Common myeloid progenitor, CD34-positive (primary cell): ENCODE measurements at regions not wholly inside any gene's neighbourhood (a gene's known extent, or its start where the extent isn't known, plus 50 kb on each side); places are given as distances from the start of the nearest gene placed in this dataset.

Experiments
- CTCF ChIA-PET: fragments of 350-600 bp; sonication (Branson Sonifier 250); formaldehyde crosslinking; loops from one replicate; lab custom pipeline; 2021; ENCODE audit warnings: antibody characterized with exemption; lab: Charles Lee
- POLR2A ChIA-PET: fragments of 350-600 bp; sonication (Branson Sonifier 250); formaldehyde crosslinking; loops from one replicate; lab custom pipeline; 2021; ENCODE audit warnings: antibody characterized with exemption; lab: Charles Lee
- DNase-seq, 3 donors: peaks; one replicate each; pipeline versions ENCODE4 v3.0.0 to v3.0.0-alpha.2; 2013
- H3K27ac ChIP-seq, 2 experiments: 1 replicate in 1 of 2; 2 replicates in 1 of 2; pipeline ENCODE4 v1.7.0; 2013; ENCODE audit warnings: inconsistent platforms in 2 of 2, low read length in 2 of 2, mild to moderate bottlenecking in 2 of 2, low read depth in 1 of 2, moderate library complexity in 1 of 2; ENCODE audit not compliant: severe bottlenecking in 2 of 2, insufficient read depth in 1 of 2, poor library complexity in 1 of 2
- H3K27me3 ChIP-seq, 5 experiments: replicated peaks in 2 of 5; 1 replicate in 3 of 5; 2 replicates in 2 of 5; pipeline versions ENCODE4 v1.6.1 to v1.7.0; 2013; ENCODE audit warnings: low read length in 4 of 5, mild to moderate bottlenecking in 2 of 5, moderate library complexity in 2 of 5, inconsistent platforms in 1 of 5; ENCODE audit not compliant: insufficient read depth in 5 of 5, control insufficient read depth in 4 of 5
- H3K36me3 ChIP-seq, 4 experiments: 1 replicate in 2 of 4; 2 replicates in 2 of 4; pipeline versions ENCODE4 v1.6.1 to v1.7.0; 2013; ENCODE audit warnings: low read length in 3 of 4, control low read depth in 1 of 4, mild to moderate bottlenecking in 1 of 4; ENCODE audit not compliant: control insufficient read depth in 4 of 4, insufficient read depth in 4 of 4
- H3K4me1 ChIP-seq, 4 experiments: 1 replicate in 3 of 4; 2 replicates in 1 of 4; pipeline versions ENCODE4 v1.6.1 to v1.7.1; 2013; ENCODE audit warnings: low read length in 3 of 4, mild to moderate bottlenecking in 3 of 4, control low read depth in 1 of 4, inconsistent platforms in 1 of 4, moderate library complexity in 1 of 4; ENCODE audit not compliant: control insufficient read depth in 4 of 4, insufficient read depth in 4 of 4; ENCODE audit errors: control extremely low read depth in 1 of 4
- H3K4me3 ChIP-seq, 7 experiments: 1 replicate in 4 of 7; 2 replicates in 3 of 7; pipeline versions ENCODE4 v1.5.1 to v1.7.0; 2013; ENCODE audit warnings: mild to moderate bottlenecking in 7 of 7, low read length in 6 of 7, moderate library complexity in 6 of 7, inconsistent platforms in 2 of 7, low read depth in 2 of 7, control low read depth in 1 of 7; ENCODE audit not compliant: insufficient read depth in 4 of 7, control insufficient read depth in 1 of 7; ENCODE audit errors: extremely low read depth in 1 of 7
- H3K9me3 ChIP-seq, 5 experiments: 1 replicate in 4 of 5; 2 replicates in 1 of 5; pipeline versions ENCODE4 v1.6.1 to v1.7.1; 2013; ENCODE audit warnings: low read length in 4 of 5, mild to moderate bottlenecking in 2 of 5, inconsistent platforms in 1 of 5, low read depth in 1 of 5, moderate library complexity in 1 of 5; ENCODE audit not compliant: control insufficient read depth in 4 of 5, insufficient read depth in 2 of 5; ENCODE audit errors: control extremely low read depth in 1 of 5
- WGBS: methylation state at CpG from one replicate; pipeline ENCODE4 v1.1.5; 2013; ENCODE audit not compliant: insufficient coverage; 5-methylcytosine and 5-hydroxymethylcytosine counted together

DNA sequence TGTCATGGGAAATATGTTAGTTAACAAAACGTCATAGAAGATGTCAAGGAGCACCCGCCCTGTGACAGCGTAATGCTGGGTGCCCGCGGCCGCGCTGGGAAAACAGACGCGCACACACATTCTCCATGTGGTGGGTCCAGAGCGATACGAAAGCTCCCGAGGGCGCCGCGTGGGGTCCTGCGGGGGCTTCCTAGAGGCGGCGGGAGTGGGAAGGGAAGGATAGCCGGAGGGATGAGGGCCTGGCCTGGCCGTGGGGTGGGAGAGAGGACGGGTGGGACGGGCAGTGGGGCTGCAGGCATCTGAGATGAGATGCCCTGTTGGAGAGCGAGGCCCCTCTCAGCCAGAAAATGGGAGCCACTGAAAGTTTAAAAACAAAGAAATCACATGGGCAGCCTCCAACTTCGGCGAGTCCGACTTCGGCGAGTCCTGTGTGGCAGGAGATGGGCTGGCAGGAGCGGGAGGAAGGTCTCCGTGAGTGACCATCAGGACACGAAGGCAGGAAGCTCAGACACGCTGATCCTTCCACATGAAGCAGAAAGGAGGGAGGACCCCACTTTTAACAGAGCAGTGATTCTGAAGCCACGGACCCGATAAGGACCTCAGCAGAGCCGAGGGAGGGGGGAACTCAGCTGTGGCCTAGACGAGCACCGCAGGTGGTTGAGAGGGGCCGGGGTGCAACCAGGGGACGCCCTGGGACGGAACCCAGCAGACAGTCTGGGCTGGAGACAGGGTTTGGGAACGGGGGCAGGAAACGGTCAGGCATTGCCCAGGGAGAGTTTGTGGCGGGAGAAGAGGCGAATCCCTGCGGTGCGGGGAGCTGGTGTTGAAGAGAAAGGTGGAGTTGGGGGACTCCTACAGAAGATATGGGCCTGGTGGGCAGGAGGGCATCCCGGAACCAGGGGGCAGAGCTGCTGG lies 114.1 kb upstream of the FRMD1 start:
- no peaks in the 10 kb centered on the region for H3K36me3 ChIP-seq
- H3K27me3 ChIP-seq, result peaks cover 0 to 36% (median 2%) of the 10 kb centered on the region in 5 experiments
- DNase-seq, result no peak
- ChIA-PET POLR2A (no interaction called here), CTCF (no interaction called here)
- H3K4me3 ChIP-seq, result no peak overlapping the region
- no peak overlapping the region for H3K27ac ChIP-seq
- no peaks in the 10 kb centered on the region for H3K4me1 ChIP-seq
- H3K9me3 ChIP-seq, result no peaks in the 10 kb centered on the region
- WGBS, result 94% methylated on average over 38 of the region's 47 CpGs

DNA sequence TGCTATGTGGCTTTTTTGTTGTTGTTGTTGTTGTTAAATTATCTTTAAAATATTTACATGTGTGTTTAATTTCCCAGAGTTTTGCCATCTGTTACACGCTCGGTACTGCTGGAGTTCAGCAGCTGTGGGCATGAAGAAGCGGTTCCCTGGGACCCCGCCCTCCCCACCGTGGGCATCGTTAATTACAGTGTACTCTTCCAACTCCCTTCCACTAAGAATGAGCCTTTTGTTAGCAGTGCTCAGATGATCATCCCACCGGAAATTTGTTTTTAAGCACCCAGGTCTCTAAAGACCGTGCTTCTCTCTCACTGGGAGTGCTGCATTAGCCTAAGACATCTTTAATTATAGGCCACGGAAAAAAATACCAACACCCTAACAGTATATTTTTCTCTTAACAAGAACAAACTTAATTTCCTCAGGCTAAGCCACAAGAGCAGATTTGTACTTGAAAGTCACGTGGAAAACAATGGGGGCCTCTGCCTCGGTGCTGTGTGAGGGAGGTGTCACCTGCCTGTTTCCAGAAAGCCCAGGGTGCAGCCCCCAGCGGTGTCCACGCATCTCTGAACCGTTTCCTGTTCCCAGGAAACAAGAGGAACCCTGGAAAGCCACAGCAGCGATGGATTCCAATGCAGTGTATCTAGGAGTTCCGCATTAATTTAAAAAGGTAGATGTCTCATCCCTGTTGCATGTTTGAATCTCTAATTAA lies 113.3 kb upstream of the FRMD1 start:
- ChIA-PET CTCF (no interaction called here), POLR2A (no interaction called here)
- H3K4me1 ChIP-seq, result no peaks in the 10 kb centered on the region
- DNase-seq, result no peak
- H3K4me3 ChIP-seq, result no peak overlapping the region
- no peaks in the 10 kb centered on the region for H3K36me3 ChIP-seq
- WGBS, result 77% methylated on average over 14 of the region's 16 CpGs
- H3K9me3 ChIP-seq, result no peaks in the 10 kb centered on the region
- H3K27me3 ChIP-seq, result peaks cover 0 to 36% (median 2%) of the 10 kb centered on the region in 5 experiments
- no peak overlapping the region for H3K27ac ChIP-seq

GRCh38 chr6:168190646-168191443 lies 111.8 kb upstream of the FRMD1 start:
- POLR2A ChIA-PET, result no interaction called here
- H3K4me3 ChIP-seq, result no peak overlapping the region

DNA sequence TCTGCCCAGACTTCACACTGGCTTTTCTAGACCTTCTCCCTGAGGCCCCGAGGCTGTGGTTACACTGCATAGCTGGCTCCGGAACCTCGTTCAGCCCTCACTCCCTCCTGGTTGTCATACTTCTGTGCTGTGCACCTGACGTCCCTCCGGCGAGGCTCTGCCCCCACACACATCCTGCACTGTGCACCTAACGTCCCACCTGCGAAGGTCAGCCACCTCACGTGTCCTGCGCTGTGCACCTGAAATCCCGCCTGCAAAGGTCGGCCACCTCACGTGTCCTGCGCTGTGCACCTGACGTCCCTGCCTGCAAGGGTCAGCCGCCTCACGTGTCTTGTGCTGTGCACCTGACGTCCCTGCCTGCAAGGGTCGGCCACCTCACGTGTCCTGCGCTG lies 111.0 kb upstream of the FRMD1 start:
- H3K36me3 ChIP-seq, result no peaks in the 10 kb centered on the region
- no peak overlapping the region for H3K27ac ChIP-seq
- H3K9me3 ChIP-seq, result no peaks in the 10 kb centered on the region
- H3K4me3 ChIP-seq, result no peak overlapping the region
- CTCF ChIA-PET, result no interaction called here
- no peak for DNase-seq
- no peaks in the 10 kb centered on the region for H3K4me1 ChIP-seq
- WGBS, result 95% methylated on average over 18 of the region's 21 CpGs
- POLR2A ChIA-PET, result no interaction called here
- H3K27me3 ChIP-seq, result peaks cover 0 to 24% (median 0%) of the 10 kb centered on the region in 5 experiments

More at GRCh38 chr6:168190646-168191443, 111.8 kb upstream of the FRMD1 start:
- Histone ChIP-seq H3K36me3 (no peaks in the 10 kb centered on the region), H3K27ac (no peak overlapping the region), H3K9me3 (no peaks in the 10 kb centered on the region), H3K4me1 (no peaks in the 10 kb centered on the region), H3K27me3 (peaks cover 0 to 31% (median 2%) of the 10 kb centered on the region in 5 experiments)
- CTCF ChIA-PET, result no interaction called here
- no peak for DNase-seq
- WGBS, result 96% methylated on average over 22 of the region's 22 CpGs

- H3K4me1 ChIP-seq, result no peaks in the 10 kb centered on the region
- H3K4me3 ChIP-seq, result no peak overlapping the region
- H3K9me3 ChIP-seq, result no peaks in the 10 kb centered on the region
- DNase-seq, result no peak
- WGBS, result 96% methylated on average over 8 of the region's 10 CpGs
- ChIA-PET POLR2A (no interaction called here), CTCF (no interaction called here)
- no peak overlapping the region for H3K27ac ChIP-seq
- H3K27me3 ChIP-seq, result peaks cover 0 to 19% (median 0%) of the 10 kb centered on the region in 5 experiments
- H3K36me3 ChIP-seq, result no peaks in the 10 kb centered on the region
Observed at GRCh38 chr6:168189200-168190013, 110.4 kb upstream of the FRMD1 start.

DNA sequence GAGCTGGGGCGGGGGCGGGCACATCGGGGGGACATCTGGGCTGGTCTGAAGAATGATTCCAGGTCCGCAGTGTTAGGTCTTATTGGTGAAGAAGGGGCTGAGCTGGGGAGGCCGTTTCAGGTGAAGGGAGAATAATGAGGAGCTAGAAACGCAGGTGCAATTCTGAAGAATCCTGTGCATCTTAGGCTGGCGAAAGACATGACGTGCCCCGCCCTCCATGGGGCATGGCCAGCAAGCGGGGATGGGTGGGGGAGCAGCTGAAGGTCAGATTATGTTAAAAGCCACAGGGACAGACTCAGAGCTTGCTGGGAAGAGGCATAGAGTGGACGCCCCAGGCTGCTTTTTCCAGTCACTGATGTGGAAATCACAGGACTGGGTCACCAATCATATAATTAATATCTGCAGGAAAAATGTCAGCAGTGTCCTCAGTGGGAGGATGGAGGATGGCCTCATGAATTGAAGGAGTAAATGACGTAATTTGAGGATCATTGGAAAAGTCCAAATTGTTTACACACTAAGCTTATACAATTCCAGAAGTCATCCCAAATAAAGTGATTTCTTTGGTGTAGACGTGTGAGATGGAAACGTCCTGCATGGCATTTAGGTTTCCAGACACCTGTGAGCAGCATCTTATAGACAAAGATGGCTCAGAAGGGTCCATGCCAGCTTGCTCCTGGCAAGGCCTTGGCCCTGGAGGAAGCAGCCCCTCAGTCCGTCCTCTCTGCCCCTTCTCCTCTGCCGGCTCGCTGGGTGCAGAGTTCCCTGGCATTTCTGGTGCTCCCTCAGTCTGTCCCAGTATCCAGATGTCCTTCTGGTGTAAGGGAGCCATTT lies 109.6 kb upstream of the FRMD1 start:
- 96% methylated on average over 11 of the region's 17 CpGs for WGBS
- H3K9me3 ChIP-seq, result no peaks in the 10 kb centered on the region
- H3K27me3 ChIP-seq, result peaks cover 0 to 18% (median 0%) of the 10 kb centered on the region in 5 experiments
- ChIA-PET CTCF (no interaction called here), POLR2A (no interaction called here)
- no peaks in the 10 kb centered on the region for H3K4me1 ChIP-seq
- H3K36me3 ChIP-seq, result no peaks in the 10 kb centered on the region
- H3K27ac ChIP-seq, result no peak overlapping the region
- no peak for DNase-seq
- no peak overlapping the region for H3K4me3 ChIP-seq
